SK-N-SH treated with all-trans-retinoic acid at 6 μM for 48 hours (cell line): ENCODE measurements at regions not wholly inside any gene's neighbourhood (a gene's known extent, or its start where the extent isn't known, plus 50 kb on each side); places are given as distances from the start of the nearest gene placed in this dataset.

Source experiments
- ATAC-seq: fragments of 200-7000 bp; cut with Tn5 transposase; 3 replicates; pipeline ENCODE4 v1.9.1; 2020; ENCODE audit warnings: mild to moderate bottlenecking, moderate library complexity
- ARNTL ChIP-seq: fragments of 450-650 bp; formaldehyde crosslinking; IDR thresholded peaks from 2 replicates; pipeline ENCODE4 v1.5.0; 2020; ENCODE audit warnings: low read depth, mild to moderate bottlenecking, moderate library complexity, borderline replicate concordance
- BACH2 ChIP-seq: fragments of 250-450 bp; sonication (Bioruptor Pico); IDR thresholded peaks from 2 replicates; pipeline ENCODE4 v1.9.0; 2021; ENCODE audit warnings: mild to moderate bottlenecking, borderline replicate concordance
- ESRRG ChIP-seq: fragments of 250-450 bp; sonication (Bioruptor Pico); IDR thresholded peaks from 2 replicates; pipeline ENCODE4 v1.6.1; 2021; ENCODE audit warnings: mild to moderate bottlenecking
- ISL1 ChIP-seq: fragments of 250-450 bp; sonication (Bioruptor Pico); IDR thresholded peaks from 2 replicates; pipeline ENCODE4 v2.1.2; 2022; ENCODE audit warnings: mild to moderate bottlenecking, moderate library complexity
- PPARA ChIP-seq: fragments of 250-450 bp; sonication (Bioruptor Pico); IDR thresholded peaks from 2 replicates; pipeline ENCODE4 v1.5.0; 2020; ENCODE audit warnings: mild to moderate bottlenecking, borderline replicate concordance
- SNAI2 ChIP-seq: fragments of 250-450 bp; sonication (Bioruptor Pico); IDR thresholded peaks from 2 replicates; pipeline ENCODE4 v1.5.0; 2020; ENCODE audit warnings: mild to moderate bottlenecking, moderate library complexity
- TCF4 ChIP-seq: fragments of 250-450 bp; sonication (Bioruptor Pico); IDR thresholded peaks from 2 replicates; pipeline ENCODE4 v1.8.0; 2021; ENCODE audit warnings: mild to moderate bottlenecking, moderate library complexity, borderline replicate concordance
- TOX ChIP-seq: fragments of 250-450 bp; sonication (Bioruptor Pico); IDR thresholded peaks from 2 replicates; pipeline ENCODE4 v1.8.0; 2021; ENCODE audit warnings: mild to moderate bottlenecking, moderate library complexity, borderline replicate concordance
- ZC3H10 ChIP-seq: fragments of 250-450 bp; sonication (Bioruptor Pico); IDR thresholded peaks from 2 replicates; pipeline ENCODE4 v1.5.1; 2021; ENCODE audit warnings: mild to moderate bottlenecking, moderate library complexity
- ZFP3 ChIP-seq: fragments of 250-450 bp; sonication (Bioruptor Pico); IDR thresholded peaks from 2 replicates; pipeline ENCODE4 v1.5.0; 2020; ENCODE audit warnings: mild to moderate bottlenecking, moderate library complexity
- ZNF565 ChIP-seq: fragments of 450-650 bp; formaldehyde crosslinking; conservative IDR thresholded peaks from 2 replicates; pipeline ENCODE4 v1.5.0; 2020; ENCODE audit warnings: low read depth, mild to moderate bottlenecking, moderate library complexity
- ZNF70 ChIP-seq: fragments of 450-650 bp; formaldehyde crosslinking; IDR thresholded peaks from 2 replicates; pipeline ENCODE4 v1.5.0; 2020; ENCODE audit warnings: mild to moderate bottlenecking, moderate library complexity
- ZNF8 ChIP-seq: fragments of 450-650 bp; formaldehyde crosslinking; IDR thresholded peaks from 2 replicates; pipeline ENCODE4 v1.5.0; 2020; ENCODE audit warnings: mild to moderate bottlenecking, moderate library complexity
- TF ChIP-seq, protein P1 (sequence below): fragments of 250-450 bp; sonication (Bioruptor Pico); IDR thresholded peaks from 2 replicates; pipeline ENCODE4 v1.5.1; 2020; ENCODE audit warnings: low read depth, mild to moderate bottlenecking, moderate library complexity
- TF ChIP-seq, protein P2 (sequence below): fragments of 250-450 bp; sonication (Bioruptor Pico); IDR thresholded peaks from 2 replicates; pipeline ENCODE4 v1.8.0; 2021; ENCODE audit warnings: low read depth, mild to moderate bottlenecking, moderate library complexity, borderline replicate concordance
- TF ChIP-seq, protein P3 (sequence below): fragments of 250-450 bp; sonication (Bioruptor Pico); IDR thresholded peaks from 2 replicates; pipeline ENCODE4 v1.5.0; 2020; ENCODE audit warnings: mild to moderate bottlenecking, moderate library complexity
- TF ChIP-seq, protein P4 (sequence below): fragments of 250-450 bp; sonication (Bioruptor Pico); IDR thresholded peaks from 2 replicates; pipeline ENCODE4 v1.8.0; 2020; ENCODE audit warnings: mild to moderate bottlenecking, moderate library complexity, borderline replicate concordance
- TF ChIP-seq, protein P5 (sequence below): fragments of 250-450 bp; sonication (Bioruptor Pico); IDR thresholded peaks from 2 replicates; pipeline ENCODE4 v1.5.1; 2021; ENCODE audit warnings: mild to moderate bottlenecking, moderate library complexity

DNA sequence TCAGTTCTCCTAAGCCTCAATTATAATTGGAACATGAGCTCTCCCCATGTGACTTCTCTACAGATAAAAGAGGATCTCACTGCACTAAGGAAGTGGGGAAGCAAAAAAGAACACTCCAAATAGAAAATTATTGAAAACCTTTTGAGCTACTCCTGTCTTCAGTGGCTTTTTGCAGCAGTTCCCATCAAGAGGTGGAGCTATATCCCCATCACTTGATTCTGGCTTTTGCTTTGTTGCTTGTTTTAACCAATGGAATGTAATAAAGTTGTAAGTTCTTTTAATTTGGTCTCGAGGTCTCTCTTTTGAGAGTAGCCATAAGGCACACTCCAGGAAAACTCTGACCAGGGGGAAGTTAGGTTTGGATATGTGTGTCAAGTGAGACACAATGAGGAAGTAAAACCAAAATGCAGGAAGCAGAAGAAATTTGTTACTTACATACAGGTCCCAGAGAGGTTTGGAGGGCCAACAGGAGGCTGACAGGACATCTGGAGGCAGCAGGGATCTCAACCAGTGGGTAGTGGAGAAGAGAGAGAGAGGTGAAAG is 569.4 kb downstream of the HTR7 start (continued):
- TF ChIP-seq, protein P1, sequence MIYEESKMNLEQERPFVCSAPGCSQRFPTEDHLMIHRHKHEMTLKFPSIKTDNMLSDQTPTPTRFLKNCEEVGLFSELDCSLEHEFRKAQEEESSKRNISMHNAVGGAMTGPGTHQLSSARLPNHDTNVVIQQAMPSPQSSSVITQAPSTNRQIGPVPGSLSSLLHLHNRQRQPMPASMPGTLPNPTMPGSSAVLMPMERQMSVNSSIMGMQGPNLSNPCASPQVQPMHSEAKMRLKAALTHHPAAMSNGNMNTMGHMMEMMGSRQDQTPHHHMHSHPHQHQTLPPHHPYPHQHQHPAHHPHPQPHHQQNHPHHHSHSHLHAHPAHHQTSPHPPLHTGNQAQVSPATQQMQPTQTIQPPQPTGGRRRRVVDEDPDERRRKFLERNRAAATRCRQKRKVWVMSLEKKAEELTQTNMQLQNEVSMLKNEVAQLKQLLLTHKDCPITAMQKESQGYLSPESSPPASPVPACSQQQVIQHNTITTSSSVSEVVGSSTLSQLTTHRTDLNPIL (CRISPR knock-in tag), result no peak
- no peak for TF ChIP-seq BACH2 (CRISPR knock-in tag)
- TF ChIP-seq, protein P2, sequence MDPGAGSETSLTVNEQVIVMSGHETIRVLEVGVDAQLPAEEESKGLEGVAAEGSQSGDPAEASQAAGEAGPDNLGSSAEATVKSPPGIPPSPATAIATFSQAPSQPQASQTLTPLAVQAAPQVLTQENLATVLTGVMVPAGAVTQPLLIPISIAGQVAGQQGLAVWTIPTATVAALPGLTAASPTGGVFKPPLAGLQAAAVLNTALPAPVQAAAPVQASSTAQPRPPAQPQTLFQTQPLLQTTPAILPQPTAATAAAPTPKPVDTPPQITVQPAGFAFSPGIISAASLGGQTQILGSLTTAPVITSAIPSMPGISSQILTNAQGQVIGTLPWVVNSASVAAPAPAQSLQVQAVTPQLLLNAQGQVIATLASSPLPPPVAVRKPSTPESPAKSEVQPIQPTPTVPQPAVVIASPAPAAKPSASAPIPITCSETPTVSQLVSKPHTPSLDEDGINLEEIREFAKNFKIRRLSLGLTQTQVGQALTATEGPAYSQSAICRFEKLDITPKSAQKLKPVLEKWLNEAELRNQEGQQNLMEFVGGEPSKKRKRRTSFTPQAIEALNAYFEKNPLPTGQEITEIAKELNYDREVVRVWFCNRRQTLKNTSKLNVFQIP, result no peak
- TF ChIP-seq TOX (CRISPR knock-in tag), result no peak
- no peak for TF ChIP-seq ISL1 (CRISPR knock-in tag)
- no peak for TF ChIP-seq TCF4
- no peak for TF ChIP-seq ESRRG

DNA sequence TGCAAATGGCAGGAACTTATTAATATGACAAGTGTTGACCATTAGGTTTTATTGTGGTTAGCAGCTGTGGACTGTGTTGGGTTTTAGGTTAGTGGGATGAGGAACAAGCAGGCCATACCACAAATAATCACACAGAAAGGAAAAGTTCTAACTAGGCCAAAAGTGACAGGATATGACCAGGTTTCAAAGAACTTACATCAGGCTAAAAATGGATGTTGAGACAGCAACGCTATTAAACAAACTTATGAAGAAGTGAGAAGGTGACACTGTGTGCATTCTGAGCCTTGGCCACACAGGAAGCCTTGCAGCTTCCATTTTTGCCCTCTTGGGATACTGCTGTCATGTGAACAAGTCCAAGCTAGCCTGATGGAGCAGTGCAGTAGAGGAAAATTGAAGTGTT is 568.8 kb downstream of the HTR7 start:
- TF ChIP-seq ISL1 (CRISPR knock-in tag), result no peak
- TF ChIP-seq BACH2 (CRISPR knock-in tag), result no peak
- TF ChIP-seq ZC3H10 (CRISPR knock-in tag), result no peak
- TF ChIP-seq, protein P1 (CRISPR knock-in tag), result no peak
- TF ChIP-seq TOX (CRISPR knock-in tag), result no peak
- no peak for TF ChIP-seq ZNF70 (CRISPR knock-in tag)
- TF ChIP-seq, protein P3, sequence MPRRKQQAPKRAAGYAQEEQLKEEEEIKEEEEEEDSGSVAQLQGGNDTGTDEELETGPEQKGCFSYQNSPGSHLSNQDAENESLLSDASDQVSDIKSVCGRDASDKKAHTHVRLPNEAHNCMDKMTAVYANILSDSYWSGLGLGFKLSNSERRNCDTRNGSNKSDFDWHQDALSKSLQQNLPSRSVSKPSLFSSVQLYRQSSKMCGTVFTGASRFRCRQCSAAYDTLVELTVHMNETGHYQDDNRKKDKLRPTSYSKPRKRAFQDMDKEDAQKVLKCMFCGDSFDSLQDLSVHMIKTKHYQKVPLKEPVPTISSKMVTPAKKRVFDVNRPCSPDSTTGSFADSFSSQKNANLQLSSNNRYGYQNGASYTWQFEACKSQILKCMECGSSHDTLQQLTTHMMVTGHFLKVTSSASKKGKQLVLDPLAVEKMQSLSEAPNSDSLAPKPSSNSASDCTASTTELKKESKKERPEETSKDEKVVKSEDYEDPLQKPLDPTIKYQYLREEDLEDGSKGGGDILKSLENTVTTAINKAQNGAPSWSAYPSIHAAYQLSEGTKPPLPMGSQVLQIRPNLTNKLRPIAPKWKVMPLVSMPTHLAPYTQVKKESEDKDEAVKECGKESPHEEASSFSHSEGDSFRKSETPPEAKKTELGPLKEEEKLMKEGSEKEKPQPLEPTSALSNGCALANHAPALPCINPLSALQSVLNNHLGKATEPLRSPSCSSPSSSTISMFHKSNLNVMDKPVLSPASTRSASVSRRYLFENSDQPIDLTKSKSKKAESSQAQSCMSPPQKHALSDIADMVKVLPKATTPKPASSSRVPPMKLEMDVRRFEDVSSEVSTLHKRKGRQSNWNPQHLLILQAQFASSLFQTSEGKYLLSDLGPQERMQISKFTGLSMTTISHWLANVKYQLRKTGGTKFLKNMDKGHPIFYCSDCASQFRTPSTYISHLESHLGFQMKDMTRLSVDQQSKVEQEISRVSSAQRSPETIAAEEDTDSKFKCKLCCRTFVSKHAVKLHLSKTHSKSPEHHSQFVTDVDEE, result no peak
- no peak for TF ChIP-seq TCF4
- TF ChIP-seq ZFP3 (CRISPR knock-in tag), result no peak
- no peak for TF ChIP-seq ZNF565 (CRISPR knock-in tag)
- no peak for TF ChIP-seq ARNTL (CRISPR knock-in tag)
- no peak for TF ChIP-seq SNAI2 (CRISPR knock-in tag)
- TF ChIP-seq, protein P4, sequence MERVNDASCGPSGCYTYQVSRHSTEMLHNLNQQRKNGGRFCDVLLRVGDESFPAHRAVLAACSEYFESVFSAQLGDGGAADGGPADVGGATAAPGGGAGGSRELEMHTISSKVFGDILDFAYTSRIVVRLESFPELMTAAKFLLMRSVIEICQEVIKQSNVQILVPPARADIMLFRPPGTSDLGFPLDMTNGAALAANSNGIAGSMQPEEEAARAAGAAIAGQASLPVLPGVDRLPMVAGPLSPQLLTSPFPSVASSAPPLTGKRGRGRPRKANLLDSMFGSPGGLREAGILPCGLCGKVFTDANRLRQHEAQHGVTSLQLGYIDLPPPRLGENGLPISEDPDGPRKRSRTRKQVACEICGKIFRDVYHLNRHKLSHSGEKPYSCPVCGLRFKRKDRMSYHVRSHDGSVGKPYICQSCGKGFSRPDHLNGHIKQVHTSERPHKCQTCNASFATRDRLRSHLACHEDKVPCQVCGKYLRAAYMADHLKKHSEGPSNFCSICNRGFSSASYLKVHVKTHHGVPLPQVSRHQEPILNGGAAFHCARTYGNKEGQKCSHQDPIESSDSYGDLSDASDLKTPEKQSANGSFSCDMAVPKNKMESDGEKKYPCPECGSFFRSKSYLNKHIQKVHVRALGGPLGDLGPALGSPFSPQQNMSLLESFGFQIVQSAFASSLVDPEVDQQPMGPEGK (CRISPR knock-in tag), result no peak
- TF ChIP-seq ZNF8 (CRISPR knock-in tag), result no peak
- no peak for ATAC-seq

DNA sequence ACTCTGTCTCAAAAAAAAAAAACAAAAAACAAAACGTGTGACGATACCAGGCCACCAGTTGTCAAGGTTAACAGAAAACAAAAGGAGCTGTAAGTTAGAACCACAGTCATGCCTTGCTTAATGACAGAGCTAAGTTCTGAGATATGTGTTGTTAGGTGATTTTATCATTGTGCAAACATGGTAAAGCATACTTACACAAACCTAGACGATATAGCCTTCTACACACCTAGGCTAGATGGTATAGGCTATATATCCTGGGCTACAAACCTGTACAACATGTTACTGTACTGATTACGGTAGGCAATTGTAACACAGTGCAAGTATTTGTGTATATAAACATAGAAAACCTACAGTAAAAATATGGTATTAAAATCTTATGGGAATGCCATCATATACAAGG is 564.2 kb downstream of the HTR7 start:
- ATAC-seq, result no peak
- TF ChIP-seq, protein P5, sequence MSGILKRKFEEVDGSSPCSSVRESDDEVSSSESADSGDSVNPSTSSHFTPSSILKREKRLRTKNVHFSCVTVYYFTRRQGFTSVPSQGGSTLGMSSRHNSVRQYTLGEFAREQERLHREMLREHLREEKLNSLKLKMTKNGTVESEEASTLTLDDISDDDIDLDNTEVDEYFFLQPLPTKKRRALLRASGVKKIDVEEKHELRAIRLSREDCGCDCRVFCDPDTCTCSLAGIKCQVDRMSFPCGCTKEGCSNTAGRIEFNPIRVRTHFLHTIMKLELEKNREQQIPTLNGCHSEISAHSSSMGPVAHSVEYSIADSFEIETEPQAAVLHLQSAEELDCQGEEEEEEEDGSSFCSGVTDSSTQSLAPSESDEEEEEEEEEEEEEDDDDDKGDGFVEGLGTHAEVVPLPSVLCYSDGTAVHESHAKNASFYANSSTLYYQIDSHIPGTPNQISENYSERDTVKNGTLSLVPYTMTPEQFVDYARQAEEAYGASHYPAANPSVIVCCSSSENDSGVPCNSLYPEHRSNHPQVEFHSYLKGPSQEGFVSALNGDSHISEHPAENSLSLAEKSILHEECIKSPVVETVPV (CRISPR knock-in tag), result no peak
- TF ChIP-seq ZNF8 (CRISPR knock-in tag) (no peak), SNAI2 (CRISPR knock-in tag) (no peak), TOX (CRISPR knock-in tag) (no peak), ISL1 (CRISPR knock-in tag) (no peak), ARNTL (CRISPR knock-in tag) (no peak), ESRRG (no peak), ZC3H10 (CRISPR knock-in tag) (no peak), PPARA (no peak), ZNF70 (CRISPR knock-in tag) (no peak), TCF4 (no peak), ZNF565 (CRISPR knock-in tag) (no peak)
- TF ChIP-seq, protein P2, result no peak
- TF ChIP-seq, protein P3, result no peak
